Colonic mucosa (tissue), 4 donors: ENCODE measurements at regions not wholly inside any gene's neighbourhood (a gene's known extent, or its start where the extent isn't known, plus 50 kb on each side); places are given as distances from the start of the nearest gene placed in this dataset.
"Not testable (repeated sequence)": the region's sequence is repeated elsewhere in the genome, so short reads cannot be mapped to it uniquely, and the experiment has no call there.

ENCODE experiments used
- DNase-seq: peaks from one replicate; pipeline ENCODE4 v3.0.0-alpha.2; 2020
- H3K27ac ChIP-seq: fragments of 200-600 bp; one replicate; pipeline ENCODE4 v1.8.0; 2021
- H3K27me3 ChIP-seq: fragments of 200-600 bp; one replicate; pipeline ENCODE4 v1.8.0; 2021
- H3K36me3 ChIP-seq: fragments of 200-600 bp; one replicate; pipeline ENCODE4 v1.8.0; 2021
- H3K4me1 ChIP-seq: fragments of 200-600 bp; one replicate; pipeline ENCODE4 v1.8.0; 2021; ENCODE audit warnings: mild to moderate bottlenecking
- H3K4me3 ChIP-seq: fragments of 200-600 bp; one replicate; pipeline ENCODE4 v1.8.0; 2021
- H3K9ac ChIP-seq, 2 donors: one replicate each; pipeline ENCODE4 v1.7.0; 2013; ENCODE audit warnings: control low read depth in 2 of 2, low read depth in 2 of 2, low read length in 2 of 2
- H3K9me3 ChIP-seq: fragments of 200-600 bp; one replicate; pipeline ENCODE4 v1.8.0; 2021
- intact Hi-C: fragments of 100-400 bp; cut with DNase I; formaldehyde crosslinking; loops from one replicate; pipeline ENCODE4 v1.14.1; 2022
- TF ChIP-seq, protein P1 (sequence below): fragments of 200-600 bp; IDR thresholded peaks from one replicate; pipeline ENCODE4 v1.8.0; 2022; ENCODE audit warnings: antibody characterized with exemption, mild to moderate bottlenecking
- donor health status: healthy.
- donor health status: DM: no; HTN: no; CAD: no.
- donor health status: DM: no; HTN: no; CAD: no.

DNA sequence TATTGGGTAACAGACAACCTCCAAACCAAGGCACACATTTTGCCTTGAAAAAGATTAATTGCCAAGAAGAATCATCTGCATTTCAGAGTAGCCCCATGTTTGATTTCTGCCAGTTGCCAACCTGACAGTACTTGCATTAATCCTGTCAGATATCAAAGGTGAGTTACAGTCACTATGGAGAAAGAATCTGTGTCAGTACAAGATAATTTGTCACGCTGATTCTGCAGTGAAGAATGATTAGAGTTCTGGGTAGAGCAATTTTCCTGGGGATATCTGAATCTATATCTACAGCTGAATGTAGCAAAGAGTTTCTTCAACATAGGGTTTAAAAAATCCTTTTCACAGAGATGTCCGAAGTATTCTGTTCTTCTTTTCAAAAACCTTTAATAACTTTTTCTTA is 150.7 kb downstream of the AKAP11 start:
- Histone ChIP-seq H3K9me3 (no peaks in the 10 kb centered on the region), H3K4me1 (no peaks in the 10 kb centered on the region), H3K27ac (no peak overlapping the region), H3K27me3 (no peaks in the 10 kb centered on the region), H3K9ac (no peak overlapping the region), H3K36me3 (no peaks in the 10 kb centered on the region), H3K4me3 (no peak overlapping the region)
- intact Hi-C loops: no loop called here
- no peak for DNase-seq
- TF ChIP-seq, protein P1, sequence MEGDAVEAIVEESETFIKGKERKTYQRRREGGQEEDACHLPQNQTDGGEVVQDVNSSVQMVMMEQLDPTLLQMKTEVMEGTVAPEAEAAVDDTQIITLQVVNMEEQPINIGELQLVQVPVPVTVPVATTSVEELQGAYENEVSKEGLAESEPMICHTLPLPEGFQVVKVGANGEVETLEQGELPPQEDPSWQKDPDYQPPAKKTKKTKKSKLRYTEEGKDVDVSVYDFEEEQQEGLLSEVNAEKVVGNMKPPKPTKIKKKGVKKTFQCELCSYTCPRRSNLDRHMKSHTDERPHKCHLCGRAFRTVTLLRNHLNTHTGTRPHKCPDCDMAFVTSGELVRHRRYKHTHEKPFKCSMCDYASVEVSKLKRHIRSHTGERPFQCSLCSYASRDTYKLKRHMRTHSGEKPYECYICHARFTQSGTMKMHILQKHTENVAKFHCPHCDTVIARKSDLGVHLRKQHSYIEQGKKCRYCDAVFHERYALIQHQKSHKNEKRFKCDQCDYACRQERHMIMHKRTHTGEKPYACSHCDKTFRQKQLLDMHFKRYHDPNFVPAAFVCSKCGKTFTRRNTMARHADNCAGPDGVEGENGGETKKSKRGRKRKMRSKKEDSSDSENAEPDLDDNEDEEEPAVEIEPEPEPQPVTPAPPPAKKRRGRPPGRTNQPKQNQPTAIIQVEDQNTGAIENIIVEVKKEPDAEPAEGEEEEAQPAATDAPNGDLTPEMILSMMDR: no peak

DNA sequence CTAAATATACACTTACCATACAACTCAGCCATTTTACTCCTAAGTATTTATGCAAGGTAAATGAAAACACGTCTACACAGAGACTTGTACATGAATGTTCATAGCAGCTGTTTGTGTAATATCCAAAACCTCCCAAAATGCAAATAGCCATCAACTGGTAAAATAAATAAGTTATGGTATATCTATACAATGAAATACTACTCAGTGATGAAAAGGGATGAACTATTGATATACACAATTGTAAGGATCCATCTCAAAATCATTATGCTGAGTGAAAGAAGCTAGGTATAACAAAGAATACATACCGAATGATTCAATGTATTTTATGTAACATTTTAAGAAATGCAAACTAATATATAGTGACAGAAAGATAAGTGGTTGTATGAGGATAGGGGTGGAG is 149.8 kb upstream of the TNFSF11 start:
- H3K4me3 ChIP-seq: no peak overlapping the region
- no peaks in the 10 kb centered on the region for H3K36me3 ChIP-seq
- intact Hi-C loops: no loop called here
- H3K27ac ChIP-seq: no peak overlapping the region
- TF ChIP-seq, protein P1: no peak
- no peaks in the 10 kb centered on the region for H3K4me1 ChIP-seq
- no peak overlapping the region for H3K9ac ChIP-seq
- no peak for DNase-seq
- H3K27me3 ChIP-seq: no peaks in the 10 kb centered on the region
- no peaks in the 10 kb centered on the region for H3K9me3 ChIP-seq

DNA sequence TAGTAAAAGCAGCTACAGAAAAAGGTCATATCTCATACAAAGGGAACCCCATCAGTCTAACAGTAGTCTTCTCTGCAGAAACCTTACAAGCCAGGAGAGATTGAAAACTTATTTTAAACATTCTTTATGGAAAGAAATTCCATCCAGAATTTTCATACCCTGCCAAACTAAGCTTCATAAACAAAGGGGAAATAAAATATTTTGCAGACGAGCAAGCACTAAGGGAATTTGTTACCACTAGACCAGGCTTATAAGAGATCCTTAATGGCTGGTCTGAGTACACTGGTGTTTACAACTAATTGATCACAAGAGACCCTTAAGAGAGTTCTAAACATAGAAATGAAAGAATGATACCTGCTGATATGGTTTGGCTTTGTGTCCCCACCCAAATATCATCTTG is 128.6 kb upstream of the TNFSF11 start:
- Histone ChIP-seq H3K9ac (no peak overlapping the region), H3K27ac (no peak overlapping the region), H3K4me1 (no peaks in the 10 kb centered on the region), H3K9me3 (no peaks in the 10 kb centered on the region), H3K27me3 (no peaks in the 10 kb centered on the region), H3K4me3 (no peak overlapping the region), H3K36me3 (no peaks in the 10 kb centered on the region)
- TF ChIP-seq, protein P1: no peak
- DNase-seq: no peak
- intact Hi-C loops: no loop called here

DNA sequence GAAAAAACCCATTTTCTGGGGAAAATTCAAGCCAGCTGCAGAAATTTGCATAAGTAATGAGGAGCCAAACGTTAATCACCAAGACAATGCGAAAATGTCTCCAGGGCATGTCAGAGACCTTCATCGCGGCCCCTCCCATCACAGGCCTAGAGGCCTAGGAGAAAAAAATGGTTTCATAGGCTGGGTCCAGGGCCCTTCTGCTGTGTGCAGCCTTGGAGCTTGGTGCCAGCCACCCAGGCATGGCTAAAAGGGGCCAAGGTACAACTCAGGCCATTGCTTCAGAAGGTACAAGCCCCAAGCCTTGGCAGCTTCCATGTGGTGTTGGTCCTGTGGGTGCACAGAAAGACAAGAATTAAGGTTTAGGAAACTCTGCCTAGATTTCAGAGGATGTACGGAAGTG is 127.4 kb upstream of the TNFSF11 start:
- H3K27me3 ChIP-seq, H3K36me3 ChIP-seq, H3K27ac ChIP-seq, H3K4me1 ChIP-seq, H3K9me3 ChIP-seq, DNase-seq, H3K4me3 ChIP-seq, H3K9ac ChIP-seq, intact Hi-C loops: not testable (repeated sequence)

DNA sequence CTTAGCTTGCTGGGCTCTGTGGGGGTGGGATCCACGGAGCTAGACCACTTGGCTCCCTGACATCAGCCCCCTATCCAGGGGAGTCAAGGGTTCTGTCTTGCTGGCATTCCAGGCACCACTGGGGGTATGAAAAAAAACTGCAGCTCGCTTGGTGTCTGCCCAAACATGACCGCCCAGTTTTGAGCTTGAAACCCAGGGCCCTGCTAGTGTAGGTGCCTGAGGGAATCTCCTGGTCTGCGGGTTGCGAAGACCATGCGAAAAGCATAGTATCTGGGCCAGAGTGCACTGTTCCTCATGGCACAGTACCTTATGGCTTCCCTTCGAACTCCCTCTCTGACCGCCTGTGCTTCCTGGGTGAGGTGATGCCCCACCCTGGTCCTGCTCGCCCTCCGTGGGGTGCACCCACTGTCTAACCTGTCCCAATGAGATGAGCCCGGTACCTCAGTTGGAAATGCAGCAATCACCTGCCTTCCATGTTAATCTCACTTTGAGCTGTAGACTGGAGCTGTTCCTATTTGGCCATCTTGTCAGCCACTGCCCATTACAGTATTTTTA is 120.8 kb upstream of the TNFSF11 start:
- H3K27ac ChIP-seq: no peak overlapping the region
- no peaks in the 10 kb centered on the region for H3K36me3 ChIP-seq
- no peaks in the 10 kb centered on the region for H3K9me3 ChIP-seq
- intact Hi-C loops: no loop called here
- no peak for DNase-seq
- H3K27me3 ChIP-seq: no peaks in the 10 kb centered on the region
- TF ChIP-seq, protein P1: no peak
- H3K4me3 ChIP-seq: no peak overlapping the region
- no peaks in the 10 kb centered on the region for H3K4me1 ChIP-seq
- H3K9ac ChIP-seq: no peak overlapping the region

DNA sequence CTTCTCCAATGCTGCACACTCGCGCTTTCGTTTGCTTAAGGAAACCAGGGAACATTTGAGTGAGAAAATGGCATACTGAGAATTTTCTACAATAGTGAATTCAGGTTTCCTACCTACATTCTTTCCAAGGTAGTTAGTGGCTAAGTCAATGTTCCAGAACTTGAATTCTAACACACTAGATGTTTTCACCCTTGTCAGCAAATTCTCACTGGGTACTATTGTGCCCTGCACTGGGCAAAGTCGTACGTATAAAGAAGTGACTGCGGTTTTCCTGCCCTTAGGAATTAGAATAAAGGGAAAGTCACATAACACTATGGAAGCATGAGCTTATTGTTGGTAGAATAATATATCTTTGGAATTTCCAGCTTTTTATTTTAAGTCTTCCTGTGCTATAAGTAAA is 119.2 kb upstream of the TNFSF11 start:
- Histone ChIP-seq H3K36me3 (no peaks in the 10 kb centered on the region), H3K27me3 (no peaks in the 10 kb centered on the region), H3K4me3 (no peak overlapping the region), H3K4me1 (no peaks in the 10 kb centered on the region), H3K9me3 (no peaks in the 10 kb centered on the region), H3K27ac (no peak overlapping the region), H3K9ac (no peak overlapping the region)
- DNase-seq: no peak
- TF ChIP-seq, protein P1: no peak
- intact Hi-C loops: no loop called here
